ENCODE measurements at regions not wholly inside any gene's neighbourhood (a gene's known extent, or its start where the extent isn't known, plus 50 kb on each side); places are given as distances from the start of the nearest gene placed in this dataset.
A peak's percentile ranks its signal among the peaks of the same experiment; 100 is the strongest.

- Histone ChIP-seq H3K9me3 (no peaks in the 10 kb centered on the region), H3K4me3 (no peak overlapping the region), H3K36me3 (no peaks in the 10 kb centered on the region), H3K4me1 (no peaks in the 10 kb centered on the region), H3K27me3 (no peaks in the 10 kb centered on the region), H3K27ac (no peak overlapping the region)
- intact Hi-C loops (cut with DNase I) = no loop called here
- no peak for TF ChIP-seq CTCF (IDR thresholded peaks at IDR 0.05)
- ATAC-seq = no peak
- DNase-seq = no peak
- 82% methylated on average over 3 of the region's 3 CpGs for WGBS, 2 donors
These were observed 257.0 kb downstream of the ADGRG6 start for GRCh38 chr6:142558786-142559185.

- Histone ChIP-seq H3K4me3 (no peak overlapping the region), H3K36me3 (no peaks in the 10 kb centered on the region), H3K4me1 (no peaks in the 10 kb centered on the region), H3K9me3 (no peaks in the 10 kb centered on the region), H3K27me3 (no peaks in the 10 kb centered on the region), H3K27ac (no peak overlapping the region)
- intact Hi-C loops (cut with DNase I) = loop anchor here in 3 of 10 donors (10.0 kb wide), 2 partner anchors 863 to 873 kb away; no protein-coding TSS in a partner anchor
- WGBS, 2 donors = 93 to 96% methylated on average over 3 of the region's 3 CpGs
- ATAC-seq (no peak), DNase-seq (no peak)
- no peak for TF ChIP-seq CTCF (IDR thresholded peaks at IDR 0.05)
These were observed 259.9 kb downstream of the ADGRG6 start for GRCh38 chr6:142561511-142562265.

- intact Hi-C loops (cut with DNase I) = loop anchor here in 3 of 10 donors (10.0 kb wide), 2 partner anchors 862 to 872 kb away; no protein-coding TSS in a partner anchor
- no peak for ATAC-seq
- Histone ChIP-seq H3K27ac (no peak overlapping the region), H3K9me3 (no peaks in the 10 kb centered on the region), H3K36me3 (no peaks in the 10 kb centered on the region), H3K4me3 (no peak overlapping the region), H3K4me1 (peaks cover 0 to 5% (median 0%) of the 10 kb centered on the region in 9 donors), H3K27me3 (no peaks in the 10 kb centered on the region)
- no peak for TF ChIP-seq CTCF (IDR thresholded peaks at IDR 0.05)
- WGBS, 2 donors = 75 to 78% methylated on average over 4 of the region's 4 CpGs
- no peak for DNase-seq
These were observed 261.1 kb downstream of the ADGRG6 start for GRCh38 chr6:142562865-142563264.

- ATAC-seq = peak in 4 of 8 donors; percentile 41 to 61 (median 57)
- DNase-seq = peak in 1 of 2 donors; percentile 42
- Histone ChIP-seq H3K4me3 (no peak overlapping the region), H3K27ac (no peak overlapping the region), H3K4me1 (peaks cover 0 to 30% (median 9%) of the 10 kb centered on the region in 9 donors), H3K9me3 (no peaks in the 10 kb centered on the region), H3K36me3 (no peaks in the 10 kb centered on the region), H3K27me3 (no peaks in the 10 kb centered on the region)
- 67% methylated on average over 10 of the region's 10 CpGs for WGBS, 2 donors
- TF ChIP-seq CTCF (IDR thresholded peaks at IDR 0.05) = peak; percentile 66 to 90 (median 87)
- intact Hi-C loops (cut with DNase I) = loop anchor here in 3 of 10 donors (10.0 kb wide), 2 partner anchors 858 to 868 kb away; no protein-coding TSS in a partner anchor
These were observed 265.0 kb downstream of the ADGRG6 start for GRCh38 chr6:142566628-142567396.
